Fibroblast of lung (primary cell): ENCODE measurements at regions not wholly inside any gene's neighbourhood (a gene's known extent, or its start where the extent isn't known, plus 50 kb on each side); places are given as distances from the start of the nearest gene placed in this dataset.

Experiments
- DNase-seq, 2 donors: peaks; one replicate each; pipeline versions ENCODE4 v3.0.0 to v3.0.0-alpha.2; 2010; ENCODE audit warnings: low read depth in 2 of 2
- H2AFZ ChIP-seq: 2 replicates; pipeline ENCODE4 v1.5.1; 2012; ENCODE audit warnings: low read length, control low read depth, inconsistent platforms
- H3K27ac ChIP-seq: 2 replicates; pipeline ENCODE4 v1.5.1; 2011; ENCODE audit warnings: low read length, control low read depth; ENCODE audit not compliant: insufficient read depth
- H3K27me3 ChIP-seq: 2 replicates; pipeline ENCODE4 v1.5.1; 2011; ENCODE audit warnings: mild to moderate bottlenecking, low read length; ENCODE audit not compliant: control insufficient read depth, insufficient read depth
- H3K36me3 ChIP-seq: 2 replicates; pipeline ENCODE4 v1.5.1; 2011; ENCODE audit warnings: low read length; ENCODE audit not compliant: control insufficient read depth, insufficient read depth
- H3K4me1 ChIP-seq: 2 replicates; pipeline ENCODE4 v1.5.1; 2011; ENCODE audit warnings: low read length; ENCODE audit not compliant: control insufficient read depth, insufficient read depth; ENCODE audit errors: extremely low read depth
- H3K4me2 ChIP-seq: 2 replicates; pipeline ENCODE4 v1.5.1; 2011; ENCODE audit warnings: low read length, control low read depth; ENCODE audit not compliant: insufficient read depth; ENCODE audit errors: extremely low read depth
- H3K4me3 ChIP-seq, 4 experiments: fragments of 200-600 bp in 1 of 4; sonication (generic) in 1 of 4; replicated peaks in 1 of 4; 2 replicates each; pipeline ENCODE4 v1.5.1; 2011 to 2016; ENCODE audit warnings: low read length in 4 of 4, low read depth in 3 of 4, mild to moderate bottlenecking in 3 of 4, control low read depth in 2 of 4, inconsistent platforms in 1 of 4, mixed read lengths in 1 of 4; ENCODE audit not compliant: insufficient read depth in 1 of 4; ENCODE audit errors: control extremely low read depth in 1 of 4
- H3K79me2 ChIP-seq: 2 replicates; pipeline ENCODE4 v1.5.1; 2012; ENCODE audit warnings: mild to moderate bottlenecking, low read length, inconsistent platforms; ENCODE audit not compliant: control insufficient read depth, insufficient read depth
- H3K9ac ChIP-seq: 2 replicates; pipeline ENCODE4 v1.5.1; 2011; ENCODE audit warnings: mild to moderate bottlenecking, low read length, control low read depth; ENCODE audit not compliant: insufficient read depth
- H3K9me3 ChIP-seq: 2 replicates; pipeline ENCODE4 v1.5.1; 2012; ENCODE audit warnings: low read depth, low read length; ENCODE audit not compliant: control insufficient read depth, insufficient read depth
- H4K20me1 ChIP-seq: 2 replicates; pipeline ENCODE4 v1.5.1; 2011; ENCODE audit warnings: low read length; ENCODE audit not compliant: control insufficient read depth, insufficient read depth; ENCODE audit errors: extremely low read depth
- EZH2 ChIP-seq: IDR thresholded peaks from 2 replicates; pipeline ENCODE4 v1.5.1; 2012; ENCODE audit warnings: low read length, control low read depth, mild to moderate bottlenecking; ENCODE audit errors: missing control alignments
- TF ChIP-seq, protein P1 (sequence below), 2 donors: IDR thresholded peaks in 1 of 2; conservative IDR thresholded peaks in 1 of 2; 1 replicate in 1 of 2; 2 replicates in 1 of 2; pipeline ENCODE4 v1.5.1; 2011 to 2012; ENCODE audit warnings: low read length in 2 of 2, control low read depth in 1 of 2, inconsistent platforms in 1 of 2, low read depth in 1 of 2, mild to moderate bottlenecking in 1 of 2

DNA sequence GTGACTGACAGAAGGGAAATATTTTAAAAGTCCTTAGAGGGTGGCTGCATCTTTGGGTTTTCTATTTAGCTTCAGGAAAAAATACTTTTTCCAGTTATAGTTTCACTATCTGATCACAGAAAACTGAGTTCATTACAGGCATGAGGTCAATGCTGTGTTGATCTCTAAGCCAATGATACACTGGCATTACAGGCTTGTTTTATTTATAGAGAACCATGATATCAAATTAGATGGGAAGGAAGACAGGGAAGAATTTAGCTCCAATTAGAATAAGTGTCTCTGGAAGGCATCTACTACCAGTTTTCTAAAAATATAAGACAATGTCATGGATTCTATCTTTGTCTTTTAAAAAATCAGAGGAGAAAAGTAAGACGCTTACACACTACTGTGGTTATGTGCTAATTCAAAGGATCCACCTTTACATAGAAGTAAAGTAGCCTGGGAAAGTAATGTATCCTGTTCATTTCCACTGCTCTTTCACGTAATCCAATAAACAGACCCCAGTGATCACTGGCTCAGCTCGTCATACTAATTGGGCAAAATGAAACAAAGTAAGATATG, 344.5 kb upstream of the PPARGC1A start:
- TF ChIP-seq, protein P1, sequence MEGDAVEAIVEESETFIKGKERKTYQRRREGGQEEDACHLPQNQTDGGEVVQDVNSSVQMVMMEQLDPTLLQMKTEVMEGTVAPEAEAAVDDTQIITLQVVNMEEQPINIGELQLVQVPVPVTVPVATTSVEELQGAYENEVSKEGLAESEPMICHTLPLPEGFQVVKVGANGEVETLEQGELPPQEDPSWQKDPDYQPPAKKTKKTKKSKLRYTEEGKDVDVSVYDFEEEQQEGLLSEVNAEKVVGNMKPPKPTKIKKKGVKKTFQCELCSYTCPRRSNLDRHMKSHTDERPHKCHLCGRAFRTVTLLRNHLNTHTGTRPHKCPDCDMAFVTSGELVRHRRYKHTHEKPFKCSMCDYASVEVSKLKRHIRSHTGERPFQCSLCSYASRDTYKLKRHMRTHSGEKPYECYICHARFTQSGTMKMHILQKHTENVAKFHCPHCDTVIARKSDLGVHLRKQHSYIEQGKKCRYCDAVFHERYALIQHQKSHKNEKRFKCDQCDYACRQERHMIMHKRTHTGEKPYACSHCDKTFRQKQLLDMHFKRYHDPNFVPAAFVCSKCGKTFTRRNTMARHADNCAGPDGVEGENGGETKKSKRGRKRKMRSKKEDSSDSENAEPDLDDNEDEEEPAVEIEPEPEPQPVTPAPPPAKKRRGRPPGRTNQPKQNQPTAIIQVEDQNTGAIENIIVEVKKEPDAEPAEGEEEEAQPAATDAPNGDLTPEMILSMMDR (conservative IDR thresholded peaks at IDR 0.05 in 1 of 2, IDR thresholded peaks at IDR 0.05 in 1 of 2; ENCODE audit: low read depth in 1 of 2, low read length in 2 of 2), result no peak
- no peak for TF ChIP-seq EZH2
- Histone ChIP-seq H3K9me3 (no peaks in the 10 kb centered on the region), H3K27ac (no peak overlapping the region), H3K36me3 (no peaks in the 10 kb centered on the region), H3K79me2 (no peaks in the 10 kb centered on the region), H3K4me1 (no peaks in the 10 kb centered on the region), H3K4me3 (no peak overlapping the region), H3K9ac (no peak overlapping the region), H2AFZ (no peak overlapping the region), H3K4me2 (no peak overlapping the region), H3K27me3 (no peaks in the 10 kb centered on the region), H4K20me1 (no peaks in the 10 kb centered on the region)
- no peak for DNase-seq

- Histone ChIP-seq H3K36me3 (no peaks in the 10 kb centered on the region), H2AFZ (no peak overlapping the region), H3K4me1 (no peaks in the 10 kb centered on the region), H3K27me3 (no peaks in the 10 kb centered on the region), H4K20me1 (no peaks in the 10 kb centered on the region), H3K9me3 (no peaks in the 10 kb centered on the region), H3K79me2 (no peaks in the 10 kb centered on the region), H3K4me3 (no peak overlapping the region), H3K9ac (no peak overlapping the region), H3K27ac (no peak overlapping the region), H3K4me2 (no peak overlapping the region)
- no peak for DNase-seq
- TF ChIP-seq, protein P1 (conservative IDR thresholded peaks at IDR 0.05 in 1 of 2, IDR thresholded peaks at IDR 0.05 in 1 of 2; ENCODE audit: low read depth in 1 of 2, low read length in 2 of 2), result no peak
- TF ChIP-seq EZH2, result no peak
Observed at GRCh38 chr4:24230955-24231354, 341.1 kb upstream of the PPARGC1A start.

- Histone ChIP-seq H3K9ac (no peak overlapping the region), H3K4me2 (no peak overlapping the region), H3K4me1 (no peaks in the 10 kb centered on the region), H2AFZ (no peak overlapping the region), H4K20me1 (no peaks in the 10 kb centered on the region), H3K27me3 (no peaks in the 10 kb centered on the region), H3K79me2 (no peaks in the 10 kb centered on the region), H3K4me3 (no peak overlapping the region), H3K36me3 (no peaks in the 10 kb centered on the region), H3K9me3 (no peaks in the 10 kb centered on the region), H3K27ac (no peak overlapping the region)
- no peak for TF ChIP-seq EZH2
- peak; percentile 50 to 83 for DNase-seq
Observed at GRCh38 chr4:24229978-24230377, 340.1 kb upstream of the PPARGC1A start.
